ENCODE measurements at regions not wholly inside any gene's neighbourhood (a gene's known extent, or its start where the extent isn't known, plus 50 kb on each side); places are given as distances from the start of the nearest gene placed in this dataset.
A peak's percentile ranks its signal among the peaks of the same experiment; 100 is the strongest.

DNA sequence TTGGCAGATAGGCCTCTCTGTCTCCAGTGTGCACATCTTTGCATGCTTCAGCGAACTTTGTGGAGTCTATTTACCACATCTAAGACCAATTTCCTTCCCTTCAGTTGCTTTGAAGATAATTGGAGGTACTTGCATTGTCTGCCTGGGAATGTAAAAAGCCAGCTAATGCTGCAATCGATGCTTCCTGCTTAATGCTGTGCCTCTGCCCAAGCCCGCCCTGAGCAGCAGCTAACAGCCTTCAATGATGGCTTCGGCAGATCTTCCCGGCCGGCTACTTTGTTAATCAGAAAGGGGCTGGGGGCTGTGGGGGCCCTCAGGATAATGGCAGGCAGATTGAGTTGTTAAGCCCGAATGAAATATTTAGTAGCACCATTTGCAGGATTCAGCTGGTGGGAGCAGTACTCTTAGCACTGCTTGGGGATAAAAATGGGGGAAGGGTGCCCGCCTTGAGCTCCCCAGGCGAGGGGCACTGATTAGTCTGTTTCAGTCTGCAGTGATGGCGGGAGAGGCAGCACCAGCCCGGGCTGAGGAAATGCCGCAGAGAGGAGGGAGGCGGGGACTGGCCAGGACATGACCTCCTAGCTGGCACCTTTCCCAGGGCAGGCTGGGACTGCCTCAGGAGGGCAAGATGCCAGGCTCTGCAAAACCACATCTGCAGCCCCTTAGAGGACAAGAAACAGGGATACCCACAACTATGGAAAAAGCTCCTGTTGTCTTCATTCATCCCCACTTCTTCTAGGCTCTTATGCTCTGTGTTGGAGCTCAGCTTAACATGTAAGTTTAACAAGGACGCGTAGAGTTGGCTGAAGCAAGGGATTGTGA, 460.0 kb downstream of the BUD13 start:
- no peak for DNase-seq (ENCODE audit: low read depth in 1 of 2, low spot score in 1 of 2)

DNA sequence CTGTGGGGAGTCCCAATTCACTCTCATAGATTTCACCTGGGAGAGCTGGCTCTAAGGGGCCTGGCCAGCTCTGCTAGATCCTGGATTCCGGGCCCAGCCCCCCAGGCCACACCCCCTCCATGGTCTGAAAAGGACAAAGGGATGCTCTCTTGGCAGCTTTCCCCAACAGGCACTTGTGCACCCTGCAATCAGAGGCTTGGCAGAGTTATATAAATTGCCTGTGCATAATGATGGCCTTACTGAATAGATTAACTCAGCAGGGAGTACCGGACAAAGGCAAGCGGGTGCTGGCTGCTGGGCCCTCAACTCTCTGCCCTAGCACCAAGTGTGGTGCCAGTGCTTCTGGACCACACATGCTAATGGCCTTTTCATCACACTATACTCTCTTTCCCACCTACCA, 461.6 kb downstream of the BUD13 start:
- no peak for DNase-seq (ENCODE audit: low read depth in 1 of 2, low spot score in 1 of 2)

DNA sequence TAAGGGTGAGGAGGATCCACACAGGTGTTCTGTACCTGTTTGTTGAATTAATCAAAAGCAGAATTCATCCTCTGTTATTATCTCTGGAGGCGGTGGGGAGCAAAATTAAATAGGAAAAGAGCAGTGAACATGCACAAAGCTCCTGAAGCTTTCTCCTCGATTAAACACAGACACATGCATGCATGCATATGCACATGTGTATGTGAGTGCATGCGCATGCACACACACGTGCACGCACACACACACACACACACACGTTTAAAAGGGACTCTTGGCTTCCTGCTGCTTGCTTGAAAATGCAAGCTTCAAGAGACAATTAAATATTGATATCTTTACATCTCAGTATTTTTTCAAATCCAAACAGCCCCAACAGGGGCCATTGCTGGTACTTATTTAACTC, 462.1 kb downstream of the BUD13 start:
- no peak for DNase-seq (ENCODE audit: low read depth in 1 of 2, low spot score in 1 of 2)

DNA sequence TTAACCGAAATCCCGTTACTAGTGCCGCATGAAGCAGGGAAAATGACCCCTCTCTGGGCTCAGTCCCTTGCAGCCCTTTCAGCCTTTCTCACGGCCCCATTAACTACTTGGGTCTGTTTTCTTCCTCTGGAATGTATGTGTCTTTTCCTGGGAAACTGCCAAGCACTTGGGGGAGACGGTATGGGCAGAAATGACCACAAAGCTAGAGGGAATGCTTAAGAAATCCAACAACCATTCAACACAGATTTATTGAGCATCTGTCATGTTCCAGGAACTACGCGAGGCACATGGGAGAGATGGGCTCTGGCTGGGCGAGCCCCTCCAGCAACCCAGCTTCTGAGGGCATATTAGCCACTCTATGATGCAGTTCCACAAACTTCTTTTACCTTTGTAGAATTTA, 462.6 kb downstream of the BUD13 start:
- no peak for DNase-seq (ENCODE audit: low read depth in 1 of 2, low spot score in 1 of 2)

DNA sequence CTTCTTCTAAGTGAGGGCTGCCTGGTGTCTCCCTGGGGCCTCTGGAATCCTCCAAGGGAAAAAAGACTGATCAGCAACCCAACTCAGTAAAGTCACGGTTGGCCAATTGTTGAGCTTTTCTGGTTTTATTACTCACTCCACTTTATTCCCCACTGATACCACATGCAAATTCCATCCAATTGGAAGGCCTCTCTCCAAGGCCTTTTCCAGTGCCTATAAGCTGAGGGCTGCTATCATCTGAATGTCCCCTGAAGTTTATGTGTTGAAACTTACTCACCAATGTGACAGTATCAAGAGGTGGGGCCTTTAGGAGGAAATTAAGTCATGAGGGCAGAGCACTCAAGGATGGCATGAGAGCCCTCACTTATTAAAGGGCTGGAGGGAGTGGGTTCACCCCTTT, 463.3 kb downstream of the BUD13 start:
- no peak for DNase-seq (ENCODE audit: low read depth in 1 of 2, low spot score in 1 of 2)

DNA sequence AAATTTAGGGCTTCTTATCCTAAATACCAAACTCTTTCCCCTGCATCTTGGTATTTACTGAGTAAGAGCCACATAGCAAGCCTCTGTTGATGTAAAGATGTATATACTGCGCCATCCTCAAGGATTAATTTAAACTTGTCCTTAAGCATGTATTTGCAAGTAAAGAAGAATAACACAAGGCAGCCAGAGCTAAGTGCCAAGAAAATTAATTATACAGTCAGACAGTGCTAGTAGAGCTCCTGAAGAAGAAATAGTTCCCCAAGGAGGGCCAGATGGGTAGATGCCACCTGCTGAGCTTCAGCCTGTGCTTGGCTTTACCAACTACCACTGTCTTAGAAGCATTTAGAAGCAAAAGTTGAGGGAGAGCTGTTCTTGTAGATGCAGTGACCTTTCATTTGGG, 470.0 kb downstream of the BUD13 start:
- no peak for DNase-seq (ENCODE audit: low read depth in 1 of 2, low spot score in 1 of 2)

DNA sequence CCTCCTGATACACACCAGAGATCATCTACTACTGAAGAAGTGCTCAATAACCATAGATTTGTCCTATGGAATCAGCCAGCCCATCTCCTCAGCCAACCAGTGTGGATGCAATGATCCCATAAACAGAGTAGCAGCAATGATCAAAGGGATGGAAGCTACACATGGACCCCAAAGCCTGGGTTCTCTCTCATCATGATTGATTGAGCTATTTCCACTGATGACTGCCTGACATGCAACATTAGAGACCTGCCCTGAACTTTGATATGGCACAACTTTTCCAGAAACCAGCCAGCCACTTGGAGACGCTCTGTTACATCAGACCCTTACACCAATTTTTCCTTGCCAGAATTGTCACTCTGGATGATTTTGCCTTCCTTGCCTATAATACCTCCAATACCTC, 471.6 kb downstream of the BUD13 start:
- no peak for DNase-seq (ENCODE audit: low read depth in 1 of 2, low spot score in 1 of 2)

DNA sequence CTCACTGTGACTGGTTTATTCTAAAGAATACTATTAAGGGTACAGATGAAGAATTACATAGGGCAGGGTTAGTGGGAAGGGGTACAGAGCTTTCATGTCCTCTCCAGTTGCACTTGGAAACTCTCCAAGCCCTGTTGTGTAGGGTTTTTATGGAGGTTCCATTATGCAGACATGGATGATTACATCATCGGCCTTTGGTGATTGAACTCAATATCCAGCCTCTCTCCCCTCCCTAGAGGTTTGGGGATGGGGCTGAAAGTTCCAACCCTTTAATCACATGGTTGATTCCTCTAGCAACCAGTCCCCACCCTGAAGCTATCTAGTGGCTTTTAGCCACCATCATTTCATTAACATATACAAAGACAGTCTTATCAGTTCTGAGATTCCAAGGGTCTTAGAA, 472.6 kb downstream of the BUD13 start:
- no peak for DNase-seq (ENCODE audit: low read depth in 1 of 2, low spot score in 1 of 2)

DNA sequence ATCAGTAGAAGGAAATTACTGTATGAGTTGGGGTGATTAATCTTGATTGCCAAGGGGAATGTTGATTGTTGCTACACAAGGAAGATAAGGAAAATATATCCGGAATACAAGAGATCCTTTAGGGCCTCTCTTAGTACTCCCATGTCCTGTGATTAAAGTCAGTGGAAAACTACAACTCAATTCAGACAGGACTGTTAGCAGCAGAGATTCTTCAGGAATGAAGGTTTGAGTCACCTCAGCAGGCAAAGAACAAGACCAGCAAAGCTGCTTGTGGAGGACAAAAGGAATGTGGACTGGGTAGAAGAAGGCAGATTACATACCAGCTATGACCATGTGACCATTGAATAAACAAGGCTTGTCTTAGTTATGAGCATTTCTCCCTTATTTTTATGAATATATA, 478.2 kb downstream of the BUD13 start:
- DNase-seq (ENCODE audit: low read depth in 1 of 2, low spot score in 1 of 2): no peak

DNA sequence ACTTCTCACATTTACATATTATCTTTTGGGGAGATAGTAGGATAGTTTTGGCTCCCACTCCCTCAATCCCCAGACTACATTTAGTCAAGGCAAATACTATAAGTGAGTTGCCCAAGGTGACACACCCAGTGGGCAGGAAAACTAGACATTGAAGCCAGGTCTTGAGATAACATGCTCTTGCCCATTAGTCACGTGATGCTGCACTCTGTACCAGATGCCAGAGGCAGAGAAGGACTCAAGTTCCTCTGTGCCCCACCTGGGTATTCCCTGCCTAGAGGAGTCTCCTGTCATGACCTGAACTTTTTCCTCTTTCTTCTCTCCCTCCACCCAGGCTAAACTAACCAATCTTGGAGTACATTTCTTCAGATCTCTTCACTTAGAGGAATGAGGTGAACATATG, 484.9 kb downstream of the BUD13 start:
- DNase-seq (ENCODE audit: low read depth in 1 of 2, low spot score in 1 of 2): no peak

DNA sequence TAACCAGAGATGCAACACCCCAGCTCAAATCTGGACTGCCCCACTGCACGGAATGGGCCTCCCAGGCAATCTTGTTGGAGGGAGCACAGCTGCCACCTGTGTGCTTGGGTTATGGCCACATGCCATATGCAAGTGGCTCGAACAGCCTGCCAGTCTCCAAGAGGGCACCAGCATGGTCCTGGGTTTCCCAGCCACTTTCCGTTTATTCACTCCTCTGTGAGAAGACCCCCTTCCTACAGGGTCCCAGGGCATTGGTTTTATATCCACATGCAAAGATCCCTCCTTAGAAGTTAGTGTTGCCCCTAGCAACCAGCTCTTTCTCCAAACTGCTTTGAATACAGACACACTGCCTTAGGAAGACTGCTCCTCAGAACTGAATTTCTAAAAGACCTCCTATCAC, 487.8 kb downstream of the BUD13 start:
- no peak for DNase-seq (ENCODE audit: low read depth in 1 of 2, low spot score in 1 of 2)

DNA sequence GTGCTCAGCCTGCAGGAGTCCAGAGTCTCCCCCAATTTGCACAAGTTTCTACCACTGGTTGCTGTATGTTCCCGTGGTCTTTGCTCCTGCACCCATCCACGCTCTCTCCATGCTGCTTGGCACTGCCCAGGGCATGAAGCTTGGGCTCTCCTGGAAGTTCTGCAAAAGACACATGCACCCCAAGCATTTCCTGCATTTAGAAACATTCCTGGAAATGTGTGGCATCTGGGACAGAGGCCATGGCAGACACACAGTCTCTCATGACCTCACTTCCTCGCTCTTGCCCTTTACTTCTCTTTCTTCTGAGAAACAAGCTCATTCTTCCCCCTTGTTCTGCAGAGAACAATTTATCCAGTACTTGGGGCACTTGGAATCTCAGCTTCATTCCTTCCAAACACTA, 489.5 kb downstream of the BUD13 start:
- no peak for DNase-seq (ENCODE audit: low read depth in 1 of 2, low spot score in 1 of 2)

DNA sequence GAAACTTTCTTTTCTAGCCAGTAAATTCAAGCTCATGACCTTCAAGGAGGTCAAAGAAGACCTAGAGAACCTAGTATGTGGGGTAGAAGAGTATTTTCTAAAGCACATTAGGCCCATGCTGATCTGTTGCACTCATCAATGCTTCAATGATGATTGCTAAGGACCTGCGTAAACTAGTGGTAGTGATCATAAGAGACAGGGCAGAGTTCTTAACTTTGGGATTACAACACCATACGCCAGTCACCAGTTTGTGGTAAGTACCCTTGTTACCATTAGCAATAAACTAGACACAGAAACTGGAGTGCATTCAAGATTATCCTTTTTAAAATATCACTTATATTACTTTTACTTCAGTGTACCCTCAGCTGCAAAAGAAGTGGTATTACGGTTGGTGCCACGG, 490.3 kb downstream of the BUD13 start:
- no peak for DNase-seq (ENCODE audit: low read depth in 1 of 2, low spot score in 1 of 2)

DNA sequence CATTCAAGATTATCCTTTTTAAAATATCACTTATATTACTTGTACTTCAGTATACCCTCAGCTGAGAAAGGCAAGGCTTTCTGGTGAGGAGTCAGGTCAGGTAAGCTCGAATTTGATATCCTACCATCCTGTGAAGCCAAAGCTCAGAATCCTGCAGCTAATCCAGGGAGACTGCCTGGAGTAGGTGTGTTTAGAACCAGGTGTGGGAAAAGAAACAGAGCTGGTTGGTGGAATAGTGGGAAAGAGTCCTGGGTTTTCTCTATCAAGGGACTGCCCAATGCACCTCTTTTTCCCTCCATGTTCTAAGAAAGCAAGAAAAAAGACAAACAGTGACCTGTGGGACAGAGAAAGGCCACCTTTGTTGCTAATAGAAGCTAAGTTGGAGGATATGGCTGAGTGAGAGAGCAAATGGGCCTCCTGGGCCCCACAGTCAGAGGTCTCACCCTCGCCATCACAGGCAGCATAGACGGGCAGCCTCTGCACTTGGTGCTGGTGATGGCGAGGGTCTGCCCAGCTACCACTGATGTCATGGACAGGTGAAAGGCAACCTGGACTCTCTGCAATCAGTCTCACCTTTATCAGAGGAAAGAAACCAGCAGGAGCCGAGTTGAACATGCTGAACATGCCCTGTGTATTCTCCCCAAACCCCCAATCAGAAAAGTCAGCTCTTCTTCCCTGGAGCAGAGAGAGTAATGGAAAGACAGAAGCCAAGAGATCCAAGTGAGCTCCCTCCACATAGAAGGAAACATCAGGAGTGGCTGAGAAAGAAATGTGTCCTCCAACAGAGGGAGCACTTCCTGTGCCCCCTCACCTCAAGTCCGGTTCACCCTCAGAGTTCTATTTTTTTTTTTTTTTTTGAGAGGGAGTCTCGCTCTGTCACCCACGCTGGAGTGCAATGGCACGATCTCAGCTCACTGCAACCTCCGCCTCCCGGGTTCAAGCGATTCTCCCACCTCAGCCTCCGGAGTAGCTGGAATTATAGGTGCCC, 491.3 kb downstream of the BUD13 start:
- DNase-seq (ENCODE audit: low read depth in 1 of 2, low spot score in 1 of 2): no peak

DNA sequence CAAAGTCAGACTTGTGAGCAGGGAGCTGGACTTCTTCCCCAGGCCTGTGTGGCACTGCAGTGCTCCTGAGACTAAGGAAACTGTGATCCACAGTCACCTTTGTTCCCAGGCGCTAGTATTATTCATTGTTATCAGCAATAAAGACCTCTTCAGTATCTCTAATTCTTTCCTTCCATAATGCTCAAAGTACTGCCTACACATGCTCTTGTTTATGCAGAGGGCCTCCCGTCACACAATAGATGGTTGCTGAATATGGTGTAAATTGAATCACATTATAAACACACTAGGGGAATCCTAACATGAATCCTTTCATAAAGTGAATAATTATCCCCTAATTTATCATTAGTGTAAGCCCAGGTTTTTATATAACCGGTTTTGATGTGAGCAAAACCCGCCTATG, 493.3 kb downstream of the BUD13 start:
- no peak for DNase-seq (ENCODE audit: low read depth in 1 of 2, low spot score in 1 of 2)

DNA sequence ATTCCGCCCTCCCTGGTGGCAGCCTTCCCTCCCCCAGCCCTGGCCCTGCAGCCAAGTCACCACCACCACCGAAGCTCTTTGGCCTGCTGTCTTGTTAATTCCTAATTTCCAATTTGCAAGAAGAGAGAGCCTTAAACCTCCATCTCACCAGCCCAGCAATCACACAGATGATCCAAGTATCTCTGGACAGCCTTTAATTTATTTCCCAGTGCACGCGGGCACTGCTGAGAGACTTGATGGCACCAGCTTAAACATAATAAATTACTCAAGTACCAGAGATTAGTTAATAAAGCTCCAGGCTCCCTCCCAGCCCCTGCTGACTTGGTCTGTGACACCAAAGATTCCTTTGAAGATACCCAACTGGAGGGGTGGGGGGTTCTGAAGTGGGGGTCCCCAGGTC, 494.7 kb downstream of the BUD13 start:
- no peak for DNase-seq (ENCODE audit: low read depth in 1 of 2, low spot score in 1 of 2)

DNA sequence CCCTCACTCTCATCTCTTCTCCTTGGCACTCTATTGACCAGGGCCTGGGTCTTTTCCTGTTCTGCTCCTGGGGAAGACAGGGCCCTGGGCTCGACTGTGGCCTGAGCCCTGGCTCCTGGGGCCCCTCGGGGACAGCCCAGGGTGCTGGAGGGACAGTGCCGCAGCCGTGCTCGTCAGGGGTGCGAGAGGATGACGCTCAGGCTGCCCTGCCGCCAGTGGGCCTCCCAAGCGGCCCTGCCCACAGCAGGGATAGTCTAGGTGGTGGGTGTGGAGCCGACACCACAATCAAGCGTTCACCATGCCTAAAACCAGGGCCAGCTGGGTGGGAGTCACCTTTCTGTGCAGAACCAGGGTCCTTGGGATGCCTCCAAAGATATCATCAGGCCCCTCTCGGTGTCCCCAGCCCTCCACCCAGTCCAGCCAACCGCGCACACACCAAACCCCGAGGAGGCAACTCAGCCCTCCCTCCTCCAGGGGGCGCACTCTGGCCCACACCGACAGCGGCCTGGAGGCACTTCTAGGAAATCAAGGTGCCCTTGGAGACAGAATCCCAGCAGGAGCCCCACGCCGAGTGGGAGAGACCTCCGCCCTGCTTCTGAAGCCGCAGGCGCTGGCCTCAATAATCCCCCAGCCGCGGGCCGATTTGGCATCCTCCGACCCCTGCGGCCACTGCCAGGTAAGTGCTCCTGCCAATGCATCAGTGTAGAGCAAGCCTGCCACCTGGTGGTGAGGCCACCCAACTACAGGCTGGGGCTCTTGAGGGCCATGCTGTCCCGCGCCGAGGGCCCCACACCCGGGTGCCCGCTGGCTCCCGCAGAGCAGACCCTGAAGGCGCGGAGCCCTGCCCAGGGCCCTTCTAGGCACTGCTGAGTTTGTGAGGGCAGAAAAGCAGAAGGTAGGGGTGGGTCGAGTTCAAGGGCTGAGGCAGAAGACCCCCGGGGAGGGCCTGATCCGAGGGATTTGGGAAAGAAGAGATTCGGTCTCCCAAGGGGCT, 496.4 kb downstream of the BUD13 start:
- DNase-seq (ENCODE audit: low read depth in 1 of 2, low spot score in 1 of 2): peak; percentile 40 to 56

DNA sequence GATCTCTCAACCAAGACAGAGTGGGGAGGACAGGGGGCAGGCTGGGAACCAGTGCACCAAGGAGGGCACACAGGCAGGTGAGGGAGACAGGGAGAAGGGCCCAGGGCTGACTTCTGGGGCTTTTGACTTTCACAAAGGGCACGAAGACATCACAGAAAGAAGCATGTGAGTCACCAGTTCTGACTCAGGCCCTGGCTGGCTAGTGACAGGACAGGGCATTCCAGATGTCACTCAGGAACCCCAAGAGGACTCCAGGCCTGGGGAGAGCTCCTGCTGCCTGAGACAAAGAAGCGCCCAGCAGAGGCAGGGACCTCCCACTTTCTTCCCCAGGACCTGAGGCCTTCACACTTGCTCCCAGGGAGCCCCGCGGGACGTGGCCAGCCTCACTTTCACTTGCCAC, 497.2 kb downstream of the BUD13 start:
- DNase-seq (ENCODE audit: low read depth in 1 of 2, low spot score in 1 of 2): no peak

DNA sequence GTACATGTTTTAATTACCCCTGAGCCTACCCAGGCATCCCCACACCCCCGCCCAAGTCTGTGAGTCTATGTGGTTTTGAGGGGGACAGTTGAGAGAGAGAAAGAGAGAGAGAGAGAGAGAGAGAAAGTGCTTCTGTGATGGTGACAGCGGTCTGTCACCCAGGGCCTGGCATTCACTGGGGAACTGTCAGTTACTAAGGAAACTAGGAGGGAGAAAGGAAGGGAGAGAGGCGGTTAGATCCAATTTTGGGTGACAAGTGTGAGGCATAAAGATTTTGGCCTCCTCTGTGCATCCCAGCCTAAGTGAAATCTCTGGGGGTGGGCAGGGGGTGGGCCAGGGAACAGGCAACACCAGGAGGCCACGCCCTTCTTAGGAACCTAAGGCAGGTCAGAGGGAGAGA, 498.3 kb downstream of the BUD13 start:
- no peak for DNase-seq (ENCODE audit: low read depth in 1 of 2, low spot score in 1 of 2)

DNA sequence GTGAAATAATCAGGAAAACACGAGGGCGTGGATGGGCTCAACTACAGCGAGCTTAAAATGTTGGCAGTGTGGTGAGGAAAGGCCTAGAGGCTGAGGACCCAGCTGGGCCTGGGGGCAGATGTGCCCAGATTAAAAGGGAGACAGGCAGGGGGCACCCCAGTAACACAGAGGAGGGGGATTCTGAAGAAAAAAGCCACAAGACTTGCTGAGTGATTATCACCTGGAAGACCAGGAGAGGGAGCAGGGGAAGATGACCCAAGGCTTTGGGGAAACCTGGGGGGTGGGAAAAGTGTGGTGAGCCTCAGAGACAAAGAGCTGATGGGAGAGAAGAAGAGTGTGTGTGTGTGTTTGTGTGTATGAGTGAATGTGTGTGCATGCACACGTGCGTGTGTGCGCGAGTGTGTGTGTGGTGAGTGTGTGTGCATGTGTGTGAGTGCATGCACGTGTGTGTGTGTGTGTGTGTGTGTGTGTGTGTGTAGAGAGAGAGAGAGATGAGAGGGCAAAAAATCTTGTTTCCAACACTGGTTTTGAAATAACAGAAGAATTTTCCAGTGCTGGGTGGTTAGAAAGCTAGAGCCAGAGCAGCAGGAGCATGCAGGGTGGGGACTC, 500.5 kb downstream of the BUD13 start:
- DNase-seq (ENCODE audit: low read depth in 1 of 2, low spot score in 1 of 2): no peak

DNA sequence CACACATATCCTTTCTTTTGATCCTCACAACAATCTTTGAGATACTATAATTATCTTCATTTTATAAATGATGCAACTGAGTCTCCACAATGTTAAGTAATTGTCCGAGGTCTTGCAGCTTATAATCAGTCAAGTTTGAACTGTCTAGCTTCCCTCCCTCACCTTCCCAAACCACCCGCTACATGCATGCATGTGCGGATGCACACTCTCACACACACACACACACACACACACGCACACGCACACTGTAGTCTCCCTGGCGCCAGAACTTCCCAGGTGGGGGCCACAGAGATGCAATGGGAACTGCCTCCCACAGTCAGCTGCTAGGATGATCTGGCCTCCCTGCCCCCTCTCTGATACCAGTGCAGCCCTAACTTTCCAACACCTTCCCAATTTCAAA, 501.3 kb downstream of the BUD13 start:
- no peak for DNase-seq (ENCODE audit: low read depth in 1 of 2, low spot score in 1 of 2)

Data from stimulated activated CD4-positive, alpha-beta T cell treated with anti-CD3 and anti-CD28 coated beads, Interleukin-15, amount 100 ng/mL, for 1 hour (primary cell).